Islet of Langerhans (tissue), 1 donor: ENCODE measurements at regions not wholly inside any gene's neighbourhood (a gene's known extent, or its start where the extent isn't known, plus 50 kb on each side); places are given as distances from the start of the nearest gene placed in this dataset.
"Not testable (repeated sequence)": the region's sequence is repeated elsewhere in the genome, so short reads cannot be mapped to it uniquely, and the experiment has no call there.

Source experiments
- FAIRE-seq: peaks from one replicate; lab custom pipeline; 2011; peaks lifted over from hg19 to GRCh38; lab: Jason Lieb, UNC

DNA sequence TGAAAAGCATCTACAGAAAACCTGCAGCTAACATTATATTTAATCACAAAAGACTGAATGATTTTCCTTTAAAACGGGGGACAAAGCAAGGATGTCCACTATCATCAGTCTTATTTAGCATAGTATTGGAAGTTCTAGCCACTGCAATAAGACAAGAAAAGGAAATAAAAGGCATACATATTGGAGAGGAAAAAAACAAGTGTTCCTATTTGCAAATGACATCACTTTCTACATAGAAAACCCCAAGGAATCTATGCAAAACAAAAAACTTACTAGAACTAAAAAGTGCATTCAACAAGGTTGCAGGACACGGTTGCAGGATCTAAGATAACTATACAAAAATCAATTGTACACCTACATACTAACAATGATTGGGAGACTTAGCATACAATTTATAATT lies 101.6 kb upstream of the MEF2A start:
- FAIRE-seq, result no peak

DNA sequence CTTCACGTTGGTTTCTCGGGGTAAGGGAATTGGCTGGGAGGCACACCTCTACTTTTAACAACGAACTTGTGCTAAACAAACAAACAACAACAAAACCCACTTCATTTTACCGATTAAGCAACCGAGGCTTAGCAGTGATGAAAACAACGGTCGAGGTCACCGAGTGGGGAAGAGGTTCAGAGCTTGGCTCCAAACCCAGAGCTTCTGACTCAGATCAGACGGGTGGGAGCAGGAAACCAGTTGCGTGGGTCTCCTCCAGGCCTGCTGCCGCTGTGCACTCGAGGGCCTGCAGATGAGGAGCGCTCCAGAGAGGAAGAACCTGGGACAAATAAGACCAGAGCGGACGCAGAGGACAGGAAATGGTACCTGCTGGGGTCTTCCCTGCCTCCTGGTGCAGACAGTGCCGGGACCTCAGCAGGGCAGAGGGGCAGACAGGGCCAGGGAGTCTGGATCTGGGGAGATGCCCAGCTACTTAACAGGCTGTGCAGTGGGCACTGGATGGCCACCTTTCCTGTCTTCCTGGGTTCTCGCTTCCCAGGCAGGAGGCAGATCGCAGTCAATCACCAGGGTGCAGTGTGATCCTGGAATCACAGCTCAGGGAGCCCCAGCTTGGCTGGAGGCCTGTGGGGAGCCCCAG lies 99.0 kb upstream of the MEF2A start:
- no peak for FAIRE-seq

GRCh38 chr15:99467338-99467720 lies 98.5 kb upstream of the MEF2A start:
- no peak for FAIRE-seq

DNA sequence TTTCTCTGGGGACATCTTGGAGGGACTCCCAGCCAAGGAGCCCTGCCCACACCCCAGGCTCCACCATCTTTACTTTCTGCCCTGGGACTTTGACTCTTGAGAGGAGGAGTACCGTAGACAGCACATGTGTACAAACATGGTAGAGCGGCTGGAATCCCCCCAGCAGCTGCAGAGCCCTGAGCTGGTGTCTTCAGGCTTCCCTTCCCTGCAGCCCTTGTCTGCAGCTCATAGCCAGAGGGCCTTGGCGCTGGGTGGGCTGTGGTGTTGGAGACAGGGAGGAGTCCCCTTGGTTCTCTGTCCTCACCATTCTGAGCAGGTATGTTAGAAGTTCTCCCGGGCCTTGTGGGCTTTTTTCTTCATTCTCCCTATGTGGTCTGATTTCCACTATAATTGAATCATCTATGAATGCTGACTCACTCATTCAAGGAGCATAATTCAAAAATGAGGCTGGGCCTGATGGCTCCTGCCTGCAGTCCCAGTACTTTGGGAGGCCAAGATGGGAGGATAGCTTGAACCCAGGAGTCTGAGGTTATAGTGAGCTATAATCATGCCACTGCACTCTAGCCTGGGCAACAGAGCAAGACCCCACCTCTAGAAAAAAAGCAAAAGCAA lies 97.8 kb upstream of the MEF2A start:
- no peak for FAIRE-seq

GRCh38 chr15:99470204-99470603 lies 95.6 kb upstream of the MEF2A start:
- FAIRE-seq, result not testable (repeated sequence)

- no peak for FAIRE-seq
Measured at GRCh38 chr15:99472416-99473145, 93.2 kb upstream of the MEF2A start.

DNA sequence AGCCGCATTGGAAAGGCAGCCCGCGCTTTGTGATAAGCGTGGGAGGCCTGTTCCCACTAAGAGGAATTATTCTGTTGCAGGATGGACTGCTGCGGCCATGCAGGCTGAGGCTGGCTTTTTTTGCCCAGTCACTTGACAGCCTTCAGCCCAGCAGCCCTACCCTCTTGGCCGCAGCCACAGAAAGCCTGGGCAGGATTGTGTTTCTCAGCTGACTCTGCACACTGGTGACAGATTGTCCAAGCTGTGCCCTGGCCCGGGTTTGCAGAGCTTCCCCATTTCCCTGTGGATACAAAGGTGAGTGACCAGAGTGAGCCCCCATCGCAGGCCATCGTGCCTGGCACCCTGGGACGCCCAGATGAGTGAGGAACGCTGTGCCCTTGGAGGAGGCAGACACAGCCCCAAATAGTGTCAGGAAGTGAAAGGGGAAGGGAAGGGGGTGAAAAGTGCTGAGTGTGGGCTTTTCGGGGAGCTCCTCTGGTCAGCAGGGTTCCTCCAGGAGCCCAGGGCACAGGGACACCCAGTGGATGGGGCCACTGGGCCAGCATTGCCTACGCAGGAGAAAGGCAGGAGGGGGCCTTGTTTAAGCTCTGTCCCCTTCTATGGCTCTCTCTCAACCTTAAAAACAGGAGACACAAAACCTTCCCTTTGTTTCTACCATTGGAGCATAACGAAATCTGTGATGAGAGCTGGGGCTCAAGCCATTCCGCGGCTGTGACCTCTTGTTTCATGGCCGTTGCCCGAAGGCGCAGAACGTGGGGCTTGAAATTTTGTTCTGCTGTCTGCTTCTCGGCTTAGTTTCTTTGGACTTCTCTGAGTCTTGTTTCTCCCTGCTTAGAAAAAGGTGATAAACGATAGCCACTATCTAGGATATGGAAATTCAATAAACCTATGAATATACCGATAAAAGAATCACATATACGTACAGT lies 91.5 kb upstream of the MEF2A start:
- no peak for FAIRE-seq

DNA sequence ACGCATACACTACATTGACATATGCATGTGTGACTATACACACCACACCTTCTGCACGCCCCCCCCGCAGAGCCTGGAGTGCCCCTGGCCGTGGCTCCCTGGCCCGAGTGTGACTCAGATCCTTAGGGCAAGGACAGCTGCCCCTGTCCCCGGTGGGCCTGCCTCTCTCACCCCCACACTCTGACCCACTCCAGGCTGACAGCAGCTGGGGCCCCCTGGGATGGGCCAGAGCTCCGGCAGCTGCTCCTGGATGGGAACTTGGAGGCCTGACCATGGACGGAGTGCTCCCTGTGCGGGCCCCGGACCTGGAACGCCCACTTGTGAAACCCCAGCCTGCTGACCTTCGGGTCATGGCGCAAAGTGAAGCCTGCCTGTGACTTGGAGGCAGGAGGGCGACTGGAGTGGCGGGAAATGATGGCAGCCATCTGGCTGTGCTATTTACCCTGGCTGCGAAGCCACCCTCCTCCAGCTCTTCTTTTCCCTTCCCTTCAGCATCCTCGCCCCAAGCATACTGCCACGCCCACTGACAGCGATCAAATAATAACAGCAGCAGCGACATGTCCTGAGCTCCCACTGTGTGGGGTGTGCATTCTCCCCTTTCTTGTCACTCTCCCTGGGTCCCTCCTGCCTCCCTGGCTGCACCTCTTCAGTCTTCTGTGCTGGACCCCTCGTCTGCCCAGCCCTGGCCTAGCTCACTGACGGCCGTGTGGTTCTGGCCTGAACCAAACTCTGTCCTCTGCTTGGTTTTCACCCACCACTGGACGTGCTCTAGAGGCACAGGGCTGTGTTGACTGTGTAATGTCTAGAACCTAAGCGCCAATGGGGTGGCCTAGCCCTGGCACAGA lies 90.7 kb upstream of the MEF2A start:
- FAIRE-seq, result no peak

- no peak for FAIRE-seq
Measured at GRCh38 chr15:99475754-99476412, 89.9 kb upstream of the MEF2A start.

DNA sequence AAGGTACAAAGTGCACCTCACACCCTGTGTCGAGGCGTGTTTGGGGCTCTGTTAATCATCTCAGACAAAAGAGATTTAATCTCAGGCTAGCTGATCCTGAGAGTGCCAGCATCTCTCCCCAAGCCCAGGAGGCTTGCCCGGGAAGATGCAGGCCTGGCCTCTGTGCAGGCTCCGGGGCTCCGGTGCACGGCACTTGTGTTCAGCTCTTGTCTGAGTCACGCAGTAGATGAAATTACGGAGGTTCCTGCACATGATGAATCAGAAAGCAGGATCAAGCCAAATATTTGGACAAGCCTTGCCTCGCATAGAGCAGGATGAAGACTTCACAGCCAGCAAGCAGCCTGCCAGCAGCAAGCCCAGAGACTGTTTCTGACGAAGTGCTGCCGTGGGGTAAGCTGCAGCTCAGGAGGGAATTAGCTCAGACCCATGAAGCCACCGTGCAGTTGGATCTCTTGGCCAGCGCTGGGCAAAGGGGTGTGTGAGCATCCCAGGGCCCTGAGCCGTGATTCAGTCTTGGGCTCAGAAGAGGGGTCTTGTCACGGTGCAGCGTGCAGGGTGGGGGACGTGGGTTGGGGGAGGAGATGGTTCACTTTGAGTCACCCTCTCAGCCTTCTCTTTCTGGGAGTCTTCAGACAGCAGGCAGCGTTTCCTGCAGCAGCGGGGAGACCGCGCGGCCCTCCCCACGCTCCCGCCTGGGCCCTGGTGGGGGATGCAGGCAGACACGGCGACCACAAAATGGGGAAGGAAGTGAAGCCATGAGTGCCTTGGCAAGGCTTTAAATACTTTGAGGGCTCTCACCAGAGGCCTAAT lies 89.2 kb upstream of the MEF2A start:
- no peak for FAIRE-seq

DNA sequence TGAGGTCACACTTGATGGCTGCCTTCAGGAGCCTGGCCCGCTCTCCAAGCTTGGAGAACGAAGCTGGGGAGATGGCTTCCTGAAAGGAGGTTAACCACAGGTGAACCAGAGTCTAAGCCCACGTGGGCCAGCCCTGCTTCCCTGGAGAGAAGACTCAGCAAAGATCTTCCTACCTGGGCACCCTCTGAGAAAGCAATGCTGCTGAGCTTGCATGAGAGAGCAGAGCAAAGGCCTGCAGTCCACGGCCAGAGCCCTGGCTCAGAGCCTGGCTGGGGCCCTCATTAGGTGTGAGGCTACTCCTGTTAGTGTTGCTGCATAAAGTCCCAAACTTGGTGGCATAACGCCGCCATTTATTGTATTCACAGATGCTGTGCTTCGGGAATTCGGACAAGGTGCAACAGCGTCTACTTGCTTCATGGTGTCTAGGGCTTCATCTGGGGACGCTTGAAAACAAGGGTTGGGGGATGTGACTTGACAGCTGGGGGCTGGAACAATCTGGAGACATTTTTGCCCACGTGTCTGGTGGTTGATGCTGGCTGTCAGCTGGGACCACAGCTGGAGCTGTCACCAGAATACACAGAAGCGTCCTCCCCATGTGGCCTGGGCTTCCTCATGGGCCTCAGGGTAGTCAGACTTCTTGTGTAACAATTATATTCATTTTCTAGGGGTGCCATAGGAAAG lies 87.9 kb upstream of the MEF2A start:
- FAIRE-seq, result no peak

- FAIRE-seq, result no peak
Measured at GRCh38 chr15:99478977-99479376, 86.8 kb upstream of the MEF2A start.

DNA sequence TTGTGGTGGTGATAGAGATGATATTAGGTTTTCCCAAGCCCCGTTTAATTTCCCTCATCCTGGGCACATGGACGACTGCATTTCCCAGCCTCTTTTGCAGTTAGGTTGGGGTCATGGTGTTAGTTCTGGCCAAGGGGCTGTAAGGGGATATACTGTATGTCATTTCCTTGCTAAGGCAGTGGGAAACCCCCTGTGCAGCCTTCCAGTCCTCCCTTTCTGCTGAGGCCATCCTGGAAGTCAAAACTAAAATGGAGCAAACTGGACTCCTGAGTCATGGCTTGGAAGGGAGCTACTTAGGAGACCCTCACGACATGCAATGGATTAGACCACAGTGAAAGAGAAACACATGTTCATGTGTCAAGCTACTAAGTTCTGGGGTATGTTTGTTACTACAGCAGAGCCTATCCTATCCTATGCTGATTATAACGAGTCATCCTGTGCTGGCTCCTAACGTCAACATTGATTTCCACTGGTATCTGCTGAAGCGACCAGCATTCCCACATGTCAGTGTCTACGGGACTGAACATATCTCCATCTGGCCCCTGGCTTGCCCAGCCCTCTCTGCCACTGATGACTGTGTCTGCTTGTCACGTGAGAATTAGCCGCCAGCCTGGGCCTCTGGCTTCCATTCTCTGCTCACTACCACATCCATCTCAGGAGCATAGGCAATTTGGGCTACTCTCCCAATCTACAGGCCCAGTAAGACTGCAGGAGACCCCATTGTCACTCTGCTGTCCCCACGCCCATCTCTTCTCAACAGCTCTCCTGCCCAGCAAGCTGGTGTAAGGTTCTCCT lies 85.6 kb upstream of the MEF2A start:
- no peak for FAIRE-seq

- peak; percentile 24 for FAIRE-seq
Measured at GRCh38 chr15:99481113-99481950, 84.5 kb upstream of the MEF2A start.

GRCh38 chr15:99481951-99482230 lies 83.9 kb upstream of the MEF2A start:
- FAIRE-seq, result no peak

DNA sequence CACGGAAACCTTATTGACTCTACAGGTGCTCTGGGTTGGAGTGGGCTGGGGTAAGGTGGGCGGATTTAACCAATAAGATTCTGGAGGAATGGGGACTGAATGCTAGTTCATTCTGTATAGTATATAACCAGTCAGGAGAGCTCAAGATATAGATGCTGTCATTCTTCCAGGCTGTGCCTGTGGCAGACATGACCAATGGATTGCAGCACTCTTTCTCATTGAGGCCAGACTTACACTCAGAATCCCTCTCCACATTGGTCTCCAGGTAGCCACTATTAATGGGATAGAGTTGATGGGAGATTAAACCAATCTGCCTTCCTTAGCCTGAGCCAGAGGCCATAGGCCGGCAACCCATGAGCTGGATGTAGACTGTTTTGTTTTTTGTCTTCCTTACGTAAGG lies 82.8 kb upstream of the MEF2A start:
- FAIRE-seq, result no peak

GRCh38 chr15:99485153-99485961 lies 80.4 kb upstream of the MEF2A start:
- FAIRE-seq, result no peak
